ENCODE measurements at regions not wholly inside any gene's neighbourhood (a gene's known extent, or its start where the extent isn't known, plus 50 kb on each side); places are given as distances from the start of the nearest gene placed in this dataset.

GRCh38 chr9:129258823-129259301 is 80.8 kb upstream of the IER5L start:
- TF ChIP-seq CTCF (IDR thresholded peaks at IDR 0.05; ENCODE audit: extremely low read depth in 1 of 2, insufficient read depth in 1 of 2, low read depth in 1 of 2, low read length in 2 of 2) (no peak), FOS (IDR thresholded peaks at IDR 0.05; ENCODE audit: borderline replicate concordance, insufficient read depth, low read length) (no peak), EZH2 (IDR thresholded peaks at IDR 0.05; ENCODE audit: borderline replicate concordance, low read depth, low read length, severe bottlenecking) (no peak), MYC (IDR thresholded peaks at IDR 0.05; ENCODE audit: low read depth, low read length) (no peak), POLR2AphosphoS5 (IDR thresholded peaks at IDR 0.05; ENCODE audit: insufficient read depth, low read depth, low read length) (no peak)

Data from endothelial cell of umbilical vein (primary cell).